GM20000 (cell line): ENCODE measurements at regions not wholly inside any gene's neighbourhood (a gene's known extent, or its start where the extent isn't known, plus 50 kb on each side); places are given as distances from the start of the nearest gene placed in this dataset.

ENCODE experiments used
- DNase-seq: peaks from one replicate; pipeline ENCODE4 v3.0.0; 2012; ENCODE audit warnings: low spot score
- CTCF ChIP-seq: IDR thresholded peaks from 2 replicates; pipeline ENCODE4 v1.5.1; 2012; ENCODE audit warnings: mild to moderate bottlenecking, control low read depth; ENCODE audit errors: extremely low read depth, missing control alignments

- DNase-seq, result no peak
- no peak for TF ChIP-seq CTCF
Observed at GRCh38 chr22:42180349-42180842, 49.8 kb upstream of the CYP2D6 start.
